Right lobe of liver (tissue), 6 donors: ENCODE measurements at regions not wholly inside any gene's neighbourhood (a gene's known extent, or its start where the extent isn't known, plus 50 kb on each side); places are given as distances from the start of the nearest gene placed in this dataset.
A peak's percentile ranks its signal among the peaks of the same experiment; 100 is the strongest.

ENCODE experiments used
- ATAC-seq, 4 donors: fragments of 200-7000 bp; cut with Tn5 transposase; one replicate each; pipeline ENCODE4 v1.9.1; 2020; ENCODE audit warnings: mild to moderate bottlenecking in 4 of 4, moderate library complexity in 4 of 4
- DNase-seq, 3 donors: peaks; one replicate each; pipeline ENCODE4 v3.0.0-alpha.2; 2020
- H3K27ac ChIP-seq, 3 donors: fragments of 200-600 bp; one replicate each; pipeline ENCODE4 v1.8.0; 2022
- H3K27me3 ChIP-seq, 2 donors: fragments of 200-600 bp; one replicate each; pipeline ENCODE4 v1.8.0; 2022
- H3K36me3 ChIP-seq, 4 donors: fragments of 200-600 bp; sonication (generic) in 1 of 4; one replicate each; pipeline versions ENCODE4 v1.5.1 to v1.8.0; 2017 to 2022; ENCODE audit warnings: control low read depth in 1 of 4
- H3K4me1 ChIP-seq, 4 donors: fragments of 200-600 bp; sonication (generic) in 1 of 4; one replicate each; pipeline versions ENCODE4 v1.5.1 to v1.8.0; 2017 to 2022; ENCODE audit warnings: control low read depth in 1 of 4
- H3K4me3 ChIP-seq, 3 donors: fragments of 200-600 bp; one replicate each; pipeline ENCODE4 v1.8.0; 2022
- H3K9me3 ChIP-seq, 4 donors: fragments of 200-600 bp; sonication (generic) in 1 of 4; one replicate each; pipeline versions ENCODE4 v1.5.1 to v1.8.0; 2017 to 2022; ENCODE audit warnings: control low read depth in 1 of 4
- POLR2A ChIP-seq: fragments of 450-650 bp; IDR thresholded peaks from one replicate; pipeline ENCODE4 v1.6.1; 2017; ENCODE audit warnings: antibody characterized with exemption, mild to moderate bottlenecking
- WGBS: methylation state at CpG from one replicate; pipeline ENCODE4 v1.1.6; 2018; ENCODE audit warnings: low coverage, low lambda C conversion rate; ENCODE audit not compliant: insufficient coverage; ENCODE audit errors: missing lambda C conversion rate; 5-methylcytosine and 5-hydroxymethylcytosine counted together
- intact Hi-C, 2 donors: fragments of 100-400 bp; cut with DNase I; formaldehyde crosslinking; loops; one replicate each; pipeline versions ENCODE4 v1.11.2 to v1.14.1; 2022
- TF ChIP-seq, protein P1 (sequence below), 4 donors: fragments of 200-600 bp in 3 of 4; fragments of 450-650 bp in 1 of 4; IDR thresholded peaks; one replicate each; pipeline versions ENCODE4 v1.5.1 to v1.8.0; 2016 to 2022; ENCODE audit warnings: antibody characterized with exemption in 4 of 4, mild to moderate bottlenecking in 2 of 4
- donor health status: DM: no; HTN: yes; CAD: no.
- donor health status: DM: no; HTN: no; CAD: no.
- donor health status: DM: no; HTN: no; CAD: no.
- donor health status: DM: no; HTN: yes; CAD: no.
- donor health status: DM: no; HTN: yes; CAD: no.

DNA sequence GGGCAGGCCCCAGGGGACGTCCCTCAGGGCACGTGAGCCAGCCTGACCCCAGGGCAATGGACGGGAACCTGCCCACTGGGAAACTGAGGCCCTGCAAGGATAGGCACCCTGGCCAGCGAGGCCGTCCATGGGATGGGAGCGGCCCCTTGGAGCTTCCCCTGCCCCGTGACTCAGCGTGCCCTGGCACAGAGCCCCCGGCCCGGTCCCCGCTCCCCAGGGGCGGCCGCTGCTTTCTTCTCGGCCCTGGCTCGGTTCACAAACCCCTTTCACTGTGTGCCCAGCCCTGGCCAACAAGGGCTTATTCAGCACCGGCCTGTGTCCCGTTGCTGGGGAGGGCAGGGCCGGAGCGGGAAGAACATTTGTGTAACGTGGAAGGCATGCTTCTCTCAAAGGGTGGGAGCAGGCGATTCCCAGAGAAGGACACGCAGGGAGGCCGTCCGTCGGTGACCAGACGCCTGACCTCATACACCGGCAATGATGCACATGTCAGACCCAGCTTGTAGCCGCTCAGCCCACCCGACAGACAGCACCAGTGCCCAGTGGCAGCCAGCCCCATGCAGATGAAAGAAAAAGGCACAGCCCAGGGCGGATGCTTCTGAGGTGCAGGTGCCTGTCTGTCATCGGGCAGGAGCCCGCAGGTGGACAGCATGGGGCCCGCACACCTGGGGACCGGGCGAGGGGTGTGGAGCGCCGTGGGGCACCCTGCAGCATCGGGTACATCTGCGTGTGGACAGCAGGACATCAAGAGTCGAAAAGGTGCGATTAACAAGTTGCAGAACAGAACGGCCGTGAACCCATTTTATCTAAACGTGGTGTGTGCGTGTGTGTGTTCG, 94.5 kb downstream of the PDGFA start:
- Histone ChIP-seq H3K4me3 (no peak overlapping the region), H3K27ac (no peak overlapping the region), H3K27me3 (no peaks in the 10 kb centered on the region), H3K4me1 (no peaks in the 10 kb centered on the region), H3K9me3 (no peaks in the 10 kb centered on the region), H3K36me3 (no peaks in the 10 kb centered on the region)
- ATAC-seq = no peak
- 87% methylated on average over 13 of the region's 46 CpGs for WGBS
- TF ChIP-seq, protein P1, sequence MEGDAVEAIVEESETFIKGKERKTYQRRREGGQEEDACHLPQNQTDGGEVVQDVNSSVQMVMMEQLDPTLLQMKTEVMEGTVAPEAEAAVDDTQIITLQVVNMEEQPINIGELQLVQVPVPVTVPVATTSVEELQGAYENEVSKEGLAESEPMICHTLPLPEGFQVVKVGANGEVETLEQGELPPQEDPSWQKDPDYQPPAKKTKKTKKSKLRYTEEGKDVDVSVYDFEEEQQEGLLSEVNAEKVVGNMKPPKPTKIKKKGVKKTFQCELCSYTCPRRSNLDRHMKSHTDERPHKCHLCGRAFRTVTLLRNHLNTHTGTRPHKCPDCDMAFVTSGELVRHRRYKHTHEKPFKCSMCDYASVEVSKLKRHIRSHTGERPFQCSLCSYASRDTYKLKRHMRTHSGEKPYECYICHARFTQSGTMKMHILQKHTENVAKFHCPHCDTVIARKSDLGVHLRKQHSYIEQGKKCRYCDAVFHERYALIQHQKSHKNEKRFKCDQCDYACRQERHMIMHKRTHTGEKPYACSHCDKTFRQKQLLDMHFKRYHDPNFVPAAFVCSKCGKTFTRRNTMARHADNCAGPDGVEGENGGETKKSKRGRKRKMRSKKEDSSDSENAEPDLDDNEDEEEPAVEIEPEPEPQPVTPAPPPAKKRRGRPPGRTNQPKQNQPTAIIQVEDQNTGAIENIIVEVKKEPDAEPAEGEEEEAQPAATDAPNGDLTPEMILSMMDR (IDR thresholded peaks at IDR 0.05) = no peak
- no peak for TF ChIP-seq POLR2A
- intact Hi-C loops = no loop called here
- DNase-seq = peak in 1 of 3 donors; percentile 35

DNA sequence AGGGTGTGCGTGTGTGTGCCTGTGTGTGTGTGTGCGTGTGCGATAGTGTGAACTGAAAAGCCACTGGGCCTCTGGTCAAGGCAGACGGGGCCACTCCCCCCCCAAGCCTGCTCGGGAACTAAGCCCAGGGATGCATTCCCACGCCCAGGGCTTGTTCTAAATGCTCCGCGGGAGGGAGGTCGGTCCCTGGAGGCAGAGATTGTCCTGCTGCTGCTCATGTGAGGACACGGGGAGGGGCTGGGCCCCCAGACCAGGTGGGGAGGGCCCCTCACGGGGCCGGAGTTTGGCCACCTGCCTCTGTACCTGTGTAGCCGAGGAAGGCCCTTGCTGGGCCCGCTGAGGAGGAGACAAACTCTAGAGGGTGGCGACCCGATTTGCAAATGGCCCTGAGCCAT, 93.9 kb downstream of the PDGFA start:
- Histone ChIP-seq H3K27me3 (no peaks in the 10 kb centered on the region), H3K9me3 (no peaks in the 10 kb centered on the region), H3K27ac (no peak overlapping the region), H3K4me1 (no peaks in the 10 kb centered on the region), H3K36me3 (no peaks in the 10 kb centered on the region), H3K4me3 (no peak overlapping the region)
- WGBS = 63% methylated on average over 4 of the region's 16 CpGs
- peak in 1 of 3 donors; percentile 44 for DNase-seq
- intact Hi-C loops = no loop called here
- TF ChIP-seq, protein P1 (IDR thresholded peaks at IDR 0.05) = no peak
- no peak for TF ChIP-seq POLR2A
- ATAC-seq = no peak

DNA sequence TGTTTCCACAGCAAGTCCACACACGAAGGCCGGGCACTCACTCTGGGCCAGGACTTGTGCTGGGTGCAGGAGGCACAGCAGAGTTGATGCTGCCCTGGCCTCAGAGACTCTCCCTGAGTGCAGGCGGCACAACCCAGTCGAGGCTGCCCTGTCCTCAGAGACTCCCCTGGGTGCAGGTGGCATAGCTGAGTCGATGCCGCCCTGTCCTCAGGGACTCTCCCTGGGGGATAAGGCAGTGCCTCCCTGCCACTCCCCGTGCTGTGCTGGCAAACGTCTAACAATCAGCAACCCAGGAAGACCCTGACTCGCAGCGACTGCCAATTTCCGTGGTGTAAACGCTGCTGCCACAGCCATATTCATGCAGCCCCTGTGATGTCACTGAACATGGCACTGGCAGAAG, 93.1 kb downstream of the PDGFA start:
- intact Hi-C loops = no loop called here
- Histone ChIP-seq H3K27ac (no peak overlapping the region), H3K36me3 (no peaks in the 10 kb centered on the region), H3K27me3 (no peaks in the 10 kb centered on the region), H3K4me3 (no peak overlapping the region), H3K4me1 (no peaks in the 10 kb centered on the region), H3K9me3 (no peaks in the 10 kb centered on the region)
- no peak for ATAC-seq
- peak in 1 of 3 donors; percentile 46 for DNase-seq
- 87% methylated on average over 2 of the region's 12 CpGs for WGBS
- no peak for TF ChIP-seq POLR2A
- TF ChIP-seq, protein P1 (IDR thresholded peaks at IDR 0.05) = no peak

DNA sequence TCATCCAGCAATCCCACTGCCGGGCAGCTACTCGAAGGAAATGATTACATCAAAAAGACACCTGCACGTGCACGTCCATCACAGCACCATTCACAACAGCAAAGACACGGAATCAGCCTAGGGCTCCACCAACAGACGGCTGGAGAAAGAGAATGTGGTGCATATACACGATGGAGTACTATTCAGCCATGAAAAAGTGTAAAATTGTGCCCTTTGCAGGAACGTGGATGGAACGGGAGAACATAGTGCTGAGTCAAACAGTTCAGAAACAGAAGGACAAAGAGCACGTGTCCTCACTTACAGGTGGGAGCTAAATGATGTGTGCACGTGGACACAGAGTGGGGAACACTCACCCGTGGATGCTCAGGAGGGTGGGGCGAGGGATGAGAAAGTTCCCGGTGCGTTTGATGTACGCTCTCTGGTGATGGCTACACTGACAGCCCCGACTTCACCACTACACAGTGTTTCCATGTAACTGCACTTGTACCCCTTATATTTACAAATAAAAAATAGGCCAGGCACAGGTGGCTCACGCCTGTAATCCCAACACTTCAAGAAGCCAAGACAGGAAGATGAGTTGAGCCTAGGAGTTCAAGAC, 92.0 kb downstream of the PDGFA start:
- intact Hi-C loops = no loop called here
- Histone ChIP-seq H3K4me1 (no peaks in the 10 kb centered on the region), H3K4me3 (no peak overlapping the region), H3K9me3 (no peaks in the 10 kb centered on the region), H3K36me3 (no peaks in the 10 kb centered on the region), H3K27me3 (no peaks in the 10 kb centered on the region), H3K27ac (no peak overlapping the region)
- DNase-seq = peak in 1 of 3 donors; percentile 11
- no peak for ATAC-seq
- 83% methylated on average over 17 of the region's 18 CpGs for WGBS
- TF ChIP-seq, protein P1 (IDR thresholded peaks at IDR 0.05) = no peak
- TF ChIP-seq POLR2A = no peak
